Large intestine (tissue), 3 donors: ENCODE measurements at regions not wholly inside any gene's neighbourhood (a gene's known extent, or its start where the extent isn't known, plus 50 kb on each side); places are given as distances from the start of the nearest gene placed in this dataset.
A peak's percentile ranks its signal among the peaks of the same experiment; 100 is the strongest.

Experiments used
- DNase-seq, 2 donors: peaks; one replicate each; pipeline versions ENCODE4 v3.0.0 to v3.0.0-alpha.2; 2013
- H3K27ac ChIP-seq: one replicate; pipeline ENCODE4 v1.5.1; 2013; ENCODE audit warnings: low read length
- H3K27me3 ChIP-seq: 2 replicates; pipeline ENCODE4 v1.6.1; 2013; ENCODE audit warnings: low read length; ENCODE audit not compliant: control insufficient read depth, insufficient read depth
- H3K36me3 ChIP-seq: 2 replicates; pipeline ENCODE4 v1.6.1; 2013; ENCODE audit warnings: low read length; ENCODE audit not compliant: control insufficient read depth, insufficient read depth
- H3K4me1 ChIP-seq: one replicate; pipeline ENCODE4 v1.6.1; 2013; ENCODE audit warnings: low read length; ENCODE audit not compliant: control insufficient read depth, insufficient read depth
- H3K4me3 ChIP-seq: one replicate; pipeline ENCODE4 v1.5.1; 2013; ENCODE audit warnings: low read length
- H3K9me3 ChIP-seq: one replicate; pipeline ENCODE4 v1.6.1; 2013; ENCODE audit warnings: mild to moderate bottlenecking, low read depth, low read length, moderate library complexity; ENCODE audit not compliant: control insufficient read depth
- WGBS: methylation state at CpG from one replicate; pipeline ENCODE4 v1.1.5; 2013; ENCODE audit warnings: low lambda C conversion rate; ENCODE audit not compliant: insufficient coverage; 5-methylcytosine and 5-hydroxymethylcytosine counted together

- peak; percentile 52 to 61 for DNase-seq
- Histone ChIP-seq H3K27me3 (no peaks in the 10 kb centered on the region), H3K36me3 (no peaks in the 10 kb centered on the region), H3K9me3 (no peaks in the 10 kb centered on the region), H3K4me1 (no peaks in the 10 kb centered on the region), H3K27ac (no peak overlapping the region), H3K4me3 (no peak overlapping the region)
- WGBS, result no CpG with 5 or more reads among the region's 13 CpGs
Observed at GRCh38 chr13:97855570-97856303, 97.7 kb upstream of the IPO5 start.

- no peak overlapping the region for H3K4me3 ChIP-seq
- WGBS, result 100% methylated on average over 2 of the region's 4 CpGs
- H3K27ac ChIP-seq, result no peak overlapping the region
- no peak for DNase-seq
- no peaks in the 10 kb centered on the region for H3K36me3 ChIP-seq
- no peaks in the 10 kb centered on the region for H3K4me1 ChIP-seq
- no peaks in the 10 kb centered on the region for H3K9me3 ChIP-seq
- H3K27me3 ChIP-seq, result no peaks in the 10 kb centered on the region
Observed at GRCh38 chr13:97856304-97856675, 97.2 kb upstream of the IPO5 start.

GRCh38 chr13:97858161-97858560 is 95.3 kb upstream of the IPO5 start:
- Histone ChIP-seq H3K27me3 (no peaks in the 10 kb centered on the region), H3K4me3 (no peak overlapping the region), H3K9me3 (no peaks in the 10 kb centered on the region), H3K27ac (no peak overlapping the region), H3K36me3 (no peaks in the 10 kb centered on the region), H3K4me1 (no peaks in the 10 kb centered on the region)
- no CpG with 5 or more reads among the region's 2 CpGs for WGBS
- DNase-seq, result no peak

- DNase-seq, result no peak
- Histone ChIP-seq H3K9me3 (peaks cover 3% of the 10 kb centered on the region), H3K36me3 (no peaks in the 10 kb centered on the region), H3K4me1 (no peaks in the 10 kb centered on the region), H3K4me3 (no peak overlapping the region), H3K27me3 (no peaks in the 10 kb centered on the region), H3K27ac (no peak overlapping the region)
- WGBS, result 100% methylated on average over 1 of the region's 4 CpGs
Observed at GRCh38 chr13:97866346-97866745, 87.1 kb upstream of the IPO5 start.

GRCh38 chr13:97866751-97867150 is 86.7 kb upstream of the IPO5 start:
- Histone ChIP-seq H3K27ac (no peak overlapping the region), H3K4me3 (no peak overlapping the region), H3K4me1 (no peaks in the 10 kb centered on the region), H3K27me3 (no peaks in the 10 kb centered on the region), H3K9me3 (peaks cover 3% of the 10 kb centered on the region), H3K36me3 (no peaks in the 10 kb centered on the region)
- 0% methylated on average over 1 of the region's 3 CpGs for WGBS
- no peak for DNase-seq

GRCh38 chr13:97873398-97873797 is 80.1 kb upstream of the IPO5 start:
- Histone ChIP-seq H3K4me3 (no peak overlapping the region), H3K27ac (no peak overlapping the region), H3K9me3 (no peaks in the 10 kb centered on the region), H3K4me1 (no peaks in the 10 kb centered on the region), H3K36me3 (no peaks in the 10 kb centered on the region), H3K27me3 (no peaks in the 10 kb centered on the region)
- DNase-seq, result no peak
- no CpG with 5 or more reads among the region's 1 CpG for WGBS

GRCh38 chr13:97875218-97875617 is 78.3 kb upstream of the IPO5 start:
- no peaks in the 10 kb centered on the region for H3K36me3 ChIP-seq
- no peaks in the 10 kb centered on the region for H3K9me3 ChIP-seq
- peaks cover 3% of the 10 kb centered on the region for H3K27me3 ChIP-seq
- WGBS, result 100% methylated on average over 1 of the region's 9 CpGs
- H3K4me1 ChIP-seq, result no peaks in the 10 kb centered on the region
- no peak overlapping the region for H3K27ac ChIP-seq
- H3K4me3 ChIP-seq, result no peak overlapping the region
- no peak for DNase-seq

- Histone ChIP-seq H3K4me3 (no peak overlapping the region), H3K36me3 (no peaks in the 10 kb centered on the region)
- 60% methylated on average over 1 of the region's 7 CpGs for WGBS
Observed at GRCh38 chr13:97875911-97876310, 77.6 kb upstream of the IPO5 start.

GRCh38 chr13:97878431-97879375 is 74.8 kb upstream of the IPO5 start:
- Histone ChIP-seq H3K4me3 (no peak overlapping the region), H3K4me1 (no peaks in the 10 kb centered on the region), H3K27me3 (peaks cover 3% of the 10 kb centered on the region), H3K27ac (no peak overlapping the region), H3K36me3 (no peaks in the 10 kb centered on the region), H3K9me3 (no peaks in the 10 kb centered on the region)
- 80% methylated on average over 1 of the region's 9 CpGs for WGBS
- no peak for DNase-seq

More at GRCh38 chr13:97875911-97876310, 77.6 kb upstream of the IPO5 start:
- DNase-seq, result no peak
- no peak overlapping the region for H3K27ac ChIP-seq
- no peaks in the 10 kb centered on the region for H3K9me3 ChIP-seq
- no peaks in the 10 kb centered on the region for H3K4me1 ChIP-seq
- H3K27me3 ChIP-seq, result peaks cover 3% of the 10 kb centered on the region

GRCh38 chr13:97879646-97880310 is 73.7 kb upstream of the IPO5 start:
- no peaks in the 10 kb centered on the region for H3K9me3 ChIP-seq
- H3K4me1 ChIP-seq, result no peaks in the 10 kb centered on the region
- H3K27me3 ChIP-seq, result peaks cover 3% of the 10 kb centered on the region
- no peak overlapping the region for H3K4me3 ChIP-seq
- H3K27ac ChIP-seq, result no peak overlapping the region
- no peaks in the 10 kb centered on the region for H3K36me3 ChIP-seq
- DNase-seq, result no peak
- WGBS, result no CpG with 5 or more reads among the region's 8 CpGs
